GM20000 (cell line): ENCODE measurements at regions not wholly inside any gene's neighbourhood (a gene's known extent, or its start where the extent isn't known, plus 50 kb on each side); places are given as distances from the start of the nearest gene placed in this dataset.

ENCODE experiments used
- DNase-seq: peaks from one replicate; pipeline ENCODE4 v3.0.0; 2012; ENCODE audit warnings: low spot score
- CTCF ChIP-seq: IDR thresholded peaks from 2 replicates; pipeline ENCODE4 v1.5.1; 2012; ENCODE audit warnings: mild to moderate bottlenecking, control low read depth; ENCODE audit errors: extremely low read depth, missing control alignments

GRCh38 chr6:156166093-156166492 lies 611.1 kb upstream of the ARID1B start:
- no peak for DNase-seq
- TF ChIP-seq CTCF, result no peak

DNA sequence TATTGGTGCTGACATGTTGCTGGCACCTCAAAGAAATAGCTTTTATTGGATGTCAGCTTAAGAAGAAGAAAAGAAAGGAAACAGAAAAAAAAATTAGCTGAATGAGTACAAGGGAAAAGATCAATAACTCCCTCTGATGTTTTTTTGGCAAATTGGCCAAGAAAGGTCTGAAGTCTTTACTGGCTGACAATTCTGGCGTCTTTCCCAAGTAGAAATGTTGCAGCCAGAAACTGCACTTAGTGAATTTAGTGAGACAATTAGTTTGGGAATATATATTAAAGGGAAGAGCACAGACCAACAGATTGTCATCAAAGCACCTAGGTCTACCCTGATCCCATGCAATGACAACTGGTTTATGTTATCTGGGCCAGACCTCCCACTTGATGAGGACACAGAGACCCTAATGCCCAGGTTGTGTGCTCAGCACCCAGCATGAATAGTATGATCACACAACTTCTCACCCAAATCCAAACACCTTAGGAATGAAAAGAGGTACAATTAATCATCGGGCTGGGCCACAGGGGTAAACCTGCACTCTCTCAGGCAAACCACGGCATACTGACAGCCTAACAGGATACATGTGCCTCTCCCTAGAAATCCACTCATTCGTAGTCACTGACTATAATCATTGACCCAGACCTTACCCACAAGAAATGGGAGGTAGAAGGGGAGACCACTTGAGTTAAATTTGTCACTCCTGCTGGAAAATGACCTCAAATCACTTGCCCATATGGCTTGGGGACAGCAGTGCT lies 612.3 kb upstream of the ARID1B start:
- no peak for TF ChIP-seq CTCF
- no peak for DNase-seq

DNA sequence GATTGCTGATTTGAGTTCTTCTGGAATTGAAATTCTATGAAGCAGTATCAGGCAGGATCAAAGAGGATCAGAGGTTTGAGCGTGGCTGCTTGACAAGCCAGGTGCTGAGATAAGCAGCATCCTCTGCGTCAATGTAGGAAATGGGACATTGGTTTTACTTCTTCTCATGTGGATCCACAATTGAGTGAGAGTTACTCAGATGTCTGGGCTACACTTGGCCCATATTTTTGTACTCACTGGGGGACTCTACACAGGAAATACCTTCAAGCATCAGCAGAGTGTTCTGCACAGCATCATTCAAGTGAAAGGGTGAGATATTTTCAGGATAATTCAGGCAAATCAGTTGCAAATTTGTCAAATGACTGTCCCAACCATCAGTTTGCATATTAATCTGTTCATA lies 613.9 kb upstream of the ARID1B start:
- no peak for DNase-seq
- no peak for TF ChIP-seq CTCF

DNA sequence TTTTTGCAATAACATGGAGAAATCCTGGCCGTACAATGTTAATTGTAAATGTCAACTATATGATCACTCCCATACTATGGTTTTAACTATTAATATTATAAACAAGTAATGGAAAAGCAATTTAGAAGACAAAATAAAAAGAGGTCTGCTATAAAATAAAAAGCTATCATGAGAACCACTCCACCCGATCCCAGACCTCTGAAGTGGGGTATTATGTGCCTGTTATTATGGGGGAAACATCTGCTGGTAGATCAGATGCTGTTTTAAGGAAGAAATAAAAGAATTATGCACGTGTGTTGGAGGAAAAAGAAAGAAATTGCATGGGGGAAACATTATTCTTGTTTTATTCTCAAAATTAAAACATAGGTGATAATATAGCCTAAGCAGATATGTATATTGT lies 615.7 kb upstream of the ARID1B start:
- DNase-seq, result no peak
- no peak for TF ChIP-seq CTCF

GRCh38 chr6:156160795-156161165 lies 616.4 kb upstream of the ARID1B start:
- DNase-seq, result no peak
- TF ChIP-seq CTCF, result no peak

DNA sequence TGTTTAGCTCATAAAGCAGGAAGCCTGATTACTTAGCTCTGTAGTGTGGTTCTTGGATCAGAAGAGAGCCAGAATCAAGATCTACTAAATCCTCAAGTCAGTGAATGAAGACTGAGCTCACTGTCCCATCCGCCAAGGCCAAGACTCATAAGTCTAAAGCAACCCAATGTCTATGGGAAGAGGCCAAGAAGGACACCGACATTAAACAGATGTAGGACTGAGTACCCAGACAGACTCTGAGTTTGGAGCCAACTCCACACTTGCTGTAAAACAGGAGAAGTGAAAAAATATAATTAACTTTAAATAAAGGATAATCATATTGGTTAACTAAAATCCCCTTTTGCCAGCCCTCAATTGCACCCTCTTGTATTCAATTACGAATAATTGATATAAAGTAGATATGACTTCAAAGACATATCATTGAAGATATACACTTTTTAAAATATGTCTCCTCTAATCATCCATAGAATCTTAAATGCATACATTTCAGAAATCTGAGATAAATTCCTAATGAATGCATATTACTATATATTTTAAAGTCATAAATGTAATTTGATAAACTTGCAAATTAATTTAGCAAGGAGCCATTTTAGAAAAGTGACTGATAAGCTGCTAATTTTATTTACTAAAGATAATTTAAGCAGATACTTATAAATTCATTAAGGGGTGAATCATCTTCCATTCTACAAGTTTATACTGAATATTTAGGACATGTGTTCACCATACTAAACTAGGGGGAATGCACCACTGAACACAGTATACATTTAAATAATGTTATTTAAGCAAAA lies 617.0 kb upstream of the ARID1B start:
- DNase-seq, result no peak
- no peak for TF ChIP-seq CTCF

GRCh38 chr6:156154896-156155295 lies 622.3 kb upstream of the ARID1B start:
- no peak for TF ChIP-seq CTCF

More at GRCh38 chr6:156154896-156155295, 622.3 kb upstream of the ARID1B start:
- no peak for DNase-seq
